ENCODE measurements at regions not wholly inside any gene's neighbourhood (a gene's known extent, or its start where the extent isn't known, plus 50 kb on each side); places are given as distances from the start of the nearest gene placed in this dataset.

- no peak for TF ChIP-seq CTCF (tag by site-specific recombination; IDR thresholded peaks at IDR 0.05)
- TF ChIP-seq ZSCAN5A (tag by site-specific recombination; IDR thresholded peaks at IDR 0.05) = no peak
- TF ChIP-seq SP7 (tag by site-specific recombination; IDR thresholded peaks at IDR 0.05) = no peak
- TF ChIP-seq ZNF555 (tag by site-specific recombination; conservative IDR thresholded peaks at IDR 0.05) = no peak
- no peak for TF ChIP-seq ZNF311 (tag by site-specific recombination; IDR thresholded peaks at IDR 0.05; ENCODE audit: borderline replicate concordance)
- TF ChIP-seq, protein P1, sequence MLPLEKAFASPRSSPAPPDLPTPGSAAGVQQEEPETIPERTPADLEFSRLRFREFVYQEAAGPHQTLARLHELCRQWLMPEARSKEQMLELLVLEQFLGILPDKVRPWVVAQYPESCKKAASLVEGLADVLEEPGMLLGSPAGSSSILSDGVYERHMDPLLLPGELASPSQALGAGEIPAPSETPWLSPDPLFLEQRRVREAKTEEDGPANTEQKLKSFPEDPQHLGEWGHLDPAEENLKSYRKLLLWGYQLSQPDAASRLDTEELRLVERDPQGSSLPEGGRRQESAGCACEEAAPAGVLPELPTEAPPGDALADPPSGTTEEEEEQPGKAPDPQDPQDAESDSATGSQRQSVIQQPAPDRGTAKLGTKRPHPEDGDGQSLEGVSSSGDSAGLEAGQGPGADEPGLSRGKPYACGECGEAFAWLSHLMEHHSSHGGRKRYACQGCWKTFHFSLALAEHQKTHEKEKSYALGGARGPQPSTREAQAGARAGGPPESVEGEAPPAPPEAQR (tag by site-specific recombination; IDR thresholded peaks at IDR 0.05) = no peak
- TF ChIP-seq, protein P2, sequence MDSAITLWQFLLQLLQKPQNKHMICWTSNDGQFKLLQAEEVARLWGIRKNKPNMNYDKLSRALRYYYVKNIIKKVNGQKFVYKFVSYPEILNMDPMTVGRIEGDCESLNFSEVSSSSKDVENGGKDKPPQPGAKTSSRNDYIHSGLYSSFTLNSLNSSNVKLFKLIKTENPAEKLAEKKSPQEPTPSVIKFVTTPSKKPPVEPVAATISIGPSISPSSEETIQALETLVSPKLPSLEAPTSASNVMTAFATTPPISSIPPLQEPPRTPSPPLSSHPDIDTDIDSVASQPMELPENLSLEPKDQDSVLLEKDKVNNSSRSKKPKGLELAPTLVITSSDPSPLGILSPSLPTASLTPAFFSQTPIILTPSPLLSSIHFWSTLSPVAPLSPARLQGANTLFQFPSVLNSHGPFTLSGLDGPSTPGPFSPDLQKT (IDR thresholded peaks at IDR 0.05; ENCODE audit: borderline replicate concordance, low read depth, low read length) = no peak
- no peak for TF ChIP-seq ZBTB10 (tag by site-specific recombination; IDR thresholded peaks at IDR 0.05)
- no peak for TF ChIP-seq ZNF362 (tag by site-specific recombination; IDR thresholded peaks at IDR 0.05)
- no peak for TF ChIP-seq ZBTB1 (tag by site-specific recombination; IDR thresholded peaks at IDR 0.05)
- no peak for TF ChIP-seq ZNF239 (tag by site-specific recombination; IDR thresholded peaks at IDR 0.05)
- TF ChIP-seq ZNF335 (tag by site-specific recombination; conservative IDR thresholded peaks at IDR 0.05) = no peak
These were observed 292.0 kb downstream of the DTHD1 start for GRCh38 chr4:36573441-36573840.

Measured in HEK293 (cell line).